WTC11 (cell line): ENCODE measurements at regions not wholly inside any gene's neighbourhood (a gene's known extent, or its start where the extent isn't known, plus 50 kb on each side); places are given as distances from the start of the nearest gene placed in this dataset.

ENCODE experiments used
- ATAC-seq: fragments of 200-7000 bp; cut with Tn5 transposase; 2 replicates; pipeline ENCODE4 v1.10.0; 2021; ENCODE audit warnings: mild to moderate bottlenecking, moderate library complexity
- CTCF ChIA-PET: fragments of 300-600 bp; sonication (Branson Sonifier 250); formaldehyde crosslinking; loops from one replicate; lab custom pipeline; 2021; ENCODE audit warnings: antibody characterized with exemption; lab: Charles Lee
- POLR2A ChIA-PET: fragments of 350-600 bp; sonication (Branson Sonifier 250); formaldehyde crosslinking; loops from one replicate; lab custom pipeline; 2021; ENCODE audit warnings: antibody characterized with exemption; lab: Charles Lee
- DNase-seq: peaks from one replicate; pipeline ENCODE4 v3.0.0; 2021; ENCODE audit warnings: low spot score
- H3K27ac Mint-ChIP-seq: 2 replicates; pipeline ENCODE4 v1.8.0; 2021; ENCODE audit warnings: mixed read lengths
- H3K27me3 Mint-ChIP-seq: 2 replicates; pipeline ENCODE4 v1.8.0; 2021; ENCODE audit warnings: low read depth, mild to moderate bottlenecking, moderate library complexity, mixed read lengths
- H3K36me3 Mint-ChIP-seq: 2 replicates; pipeline ENCODE4 v1.8.0; 2021; ENCODE audit warnings: mixed read lengths
- H3K4me1 Mint-ChIP-seq: 2 replicates; pipeline ENCODE4 v1.8.0; 2022; ENCODE audit warnings: mixed read lengths
- H3K4me3 Mint-ChIP-seq: 2 replicates; pipeline ENCODE4 v1.8.0; 2021; ENCODE audit warnings: mild to moderate bottlenecking, moderate library complexity, mixed read lengths
- H3K9me3 Mint-ChIP-seq: 2 replicates; pipeline ENCODE4 v1.8.0; 2021; ENCODE audit warnings: mixed read lengths
- AFF4 ChIP-seq: sonication (generic); formaldehyde crosslinking; IDR thresholded peaks from 2 replicates; pipeline ENCODE4 v1.8.1; 2023; ENCODE audit warnings: mild to moderate bottlenecking, missing genetic modification reagents, borderline replicate concordance
- ARID4B ChIP-seq: sonication (generic); formaldehyde crosslinking; IDR thresholded peaks from 2 replicates; pipeline ENCODE4 v1.8.0; 2023; ENCODE audit warnings: missing genetic modification reagents, mild to moderate bottlenecking, borderline replicate concordance
- ATF1 ChIP-seq: sonication (generic); formaldehyde crosslinking; IDR thresholded peaks from 2 replicates; pipeline ENCODE4 v1.8.1; 2023; ENCODE audit warnings: mild to moderate bottlenecking, moderate library complexity, missing genetic modification reagents
- JUN ChIP-seq: sonication (generic); formaldehyde crosslinking; IDR thresholded peaks from 2 replicates; pipeline ENCODE4 v1.8.0; 2023; ENCODE audit warnings: mild to moderate bottlenecking, missing genetic modification reagents
- PRRX2 ChIP-seq: fragments of 250-450 bp; sonication (Bioruptor Pico); IDR thresholded peaks from 2 replicates; pipeline ENCODE4 v1.8.0; 2021; ENCODE audit warnings: mild to moderate bottlenecking
- RORB ChIP-seq: fragments of 250-450 bp; sonication (Bioruptor Pico); IDR thresholded peaks from 2 replicates; pipeline ENCODE4 v1.9.0; 2021; ENCODE audit warnings: mild to moderate bottlenecking
- SMAD3 ChIP-seq: sonication (generic); formaldehyde crosslinking; IDR thresholded peaks from 2 replicates; pipeline ENCODE4 v1.8.0; 2022; ENCODE audit warnings: missing genetic modification reagents, mild to moderate bottlenecking, borderline replicate concordance
- SMAD4 ChIP-seq: sonication (generic); formaldehyde crosslinking; IDR thresholded peaks from 2 replicates; pipeline ENCODE4 v1.8.0; 2022; ENCODE audit warnings: mild to moderate bottlenecking, missing genetic modification reagents
- TP53 ChIP-seq: sonication (generic); formaldehyde crosslinking; IDR thresholded peaks from 2 replicates; pipeline ENCODE4 v1.8.1; 2023; ENCODE audit warnings: mild to moderate bottlenecking, missing genetic modification reagents
- ZBTB21 ChIP-seq: sonication (generic); formaldehyde crosslinking; IDR thresholded peaks from 2 replicates; pipeline ENCODE4 v1.8.1; 2023; ENCODE audit warnings: mild to moderate bottlenecking, missing genetic modification reagents, borderline replicate concordance
- ZNF121 ChIP-seq: sonication (generic); formaldehyde crosslinking; IDR thresholded peaks from 2 replicates; pipeline ENCODE4 v1.8.0; 2023; ENCODE audit warnings: missing genetic modification reagents
- ZNF425 ChIP-seq: fragments of 250-450 bp; sonication (Bioruptor Pico); conservative IDR thresholded peaks from 2 replicates; pipeline ENCODE4 v1.9.0; 2021; ENCODE audit warnings: mild to moderate bottlenecking
- ZNF532 ChIP-seq: fragments of 250-450 bp; sonication (Bioruptor Pico); IDR thresholded peaks from 2 replicates; pipeline ENCODE4 v1.9.0; 2021; ENCODE audit warnings: mild to moderate bottlenecking, borderline replicate concordance

- no peaks in the 10 kb centered on the region for H3K9me3 Mint-ChIP-seq
- ChIA-PET POLR2A (no interaction called here), CTCF (interaction anchor here (1.0 to 1.8 kb wide), 2 partner anchors 18 to 269 kb away, joined by 4 to 9 read pairs; no protein-coding TSS in a partner anchor)
- no peak overlapping the region for H3K27ac Mint-ChIP-seq
- ATAC-seq (no peak), DNase-seq (no peak)
- H3K36me3 Mint-ChIP-seq: no peaks in the 10 kb centered on the region
- TF ChIP-seq TP53 (CRISPR knock-in tag) (peak; percentile 36; the same call in 1 of the 2 replicates), AFF4 (CRISPR knock-in tag) (no peak)
- peaks cover 46% of the 10 kb centered on the region for H3K4me1 Mint-ChIP-seq
- no peak overlapping the region for H3K4me3 Mint-ChIP-seq
- peaks cover 16% of the 10 kb centered on the region for H3K27me3 Mint-ChIP-seq
Observed at GRCh38 chr9:129400001-129400970, 220.6 kb downstream of the C9orf50 start.

- Mint-ChIP-seq H3K4me1 (peaks cover 43% of the 10 kb centered on the region), H3K36me3 (no peaks in the 10 kb centered on the region), H3K4me3 (no peak overlapping the region), H3K27ac (no peak overlapping the region), H3K27me3 (peaks cover 16% of the 10 kb centered on the region), H3K9me3 (no peaks in the 10 kb centered on the region)
- CTCF ChIA-PET: interaction anchor here (1.8 kb wide), 1 partner anchor 17 kb away, joined by 9 read pairs; no protein-coding TSS in a partner anchor
- POLR2A ChIA-PET: no interaction called here
- ATAC-seq: no peak
- no peak for TF ChIP-seq ZNF532 (CRISPR knock-in tag)
- no peak for TF ChIP-seq RORB (CRISPR knock-in tag)
- TF ChIP-seq SMAD4: no peak
- TF ChIP-seq SMAD3 (CRISPR knock-in tag): no peak
- no peak for DNase-seq
Observed at GRCh38 chr9:129399634-129399990, 221.3 kb downstream of the C9orf50 start.

- ATAC-seq (no peak), DNase-seq (no peak)
- POLR2A ChIA-PET: no interaction called here
- H3K36me3 Mint-ChIP-seq: no peaks in the 10 kb centered on the region
- H3K4me3 Mint-ChIP-seq: no peak overlapping the region
- no peak overlapping the region for H3K27ac Mint-ChIP-seq
- CTCF ChIA-PET: interaction anchor here (1.8 kb wide), 1 partner anchor 16 kb away, joined by 9 read pairs; no protein-coding TSS in a partner anchor
- no peaks in the 10 kb centered on the region for H3K9me3 Mint-ChIP-seq
- peaks cover 16% of the 10 kb centered on the region for H3K27me3 Mint-ChIP-seq
- H3K4me1 Mint-ChIP-seq: peaks cover 43% of the 10 kb centered on the region
- TF ChIP-seq ZNF425 (CRISPR knock-in tag) (no peak), ARID4B (CRISPR knock-in tag) (no peak), PRRX2 (no peak), ZBTB21 (no peak), ZNF121 (CRISPR knock-in tag) (no peak), JUN (CRISPR knock-in tag) (no peak), ATF1 (CRISPR knock-in tag) (no peak), SMAD4 (no peak)
Observed at GRCh38 chr9:129398961-129399633, 221.0 kb upstream of the IER5L start.
